ENCODE measurements at regions not wholly inside any gene's neighbourhood (a gene's known extent, or its start where the extent isn't known, plus 50 kb on each side); places are given as distances from the start of the nearest gene placed in this dataset.

GRCh38 chr10:120984221-120984620 is 133.1 kb downstream of the WDR11 start:
- DNase-seq: no peak

DNA sequence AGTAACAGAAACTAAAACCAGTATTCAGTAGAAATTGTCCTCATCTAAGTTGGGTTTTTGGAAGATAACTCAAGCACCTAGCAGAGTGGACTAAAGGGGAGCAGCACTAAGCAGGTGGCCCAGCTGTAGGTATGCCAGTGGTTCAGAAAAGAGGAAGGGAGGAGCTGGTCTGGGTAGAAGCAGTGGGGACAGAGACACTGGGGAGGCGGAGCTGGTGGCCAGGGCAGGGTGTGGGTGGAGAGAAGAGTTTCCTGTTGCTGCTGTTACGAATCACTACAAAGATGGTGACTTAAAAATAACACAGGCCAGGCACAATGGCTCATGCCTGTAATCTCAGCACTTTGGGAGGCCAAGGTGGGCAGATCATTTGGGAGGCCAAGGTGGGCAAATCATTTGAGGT is 136.2 kb downstream of the WDR11 start:
- peak; percentile 21 for DNase-seq

GRCh38 chr10:120988751-120989150 is 137.6 kb downstream of the WDR11 start:
- DNase-seq: no peak

- no peak for DNase-seq
These were observed 138.1 kb downstream of the WDR11 start for GRCh38 chr10:120989279-120989678.

DNA sequence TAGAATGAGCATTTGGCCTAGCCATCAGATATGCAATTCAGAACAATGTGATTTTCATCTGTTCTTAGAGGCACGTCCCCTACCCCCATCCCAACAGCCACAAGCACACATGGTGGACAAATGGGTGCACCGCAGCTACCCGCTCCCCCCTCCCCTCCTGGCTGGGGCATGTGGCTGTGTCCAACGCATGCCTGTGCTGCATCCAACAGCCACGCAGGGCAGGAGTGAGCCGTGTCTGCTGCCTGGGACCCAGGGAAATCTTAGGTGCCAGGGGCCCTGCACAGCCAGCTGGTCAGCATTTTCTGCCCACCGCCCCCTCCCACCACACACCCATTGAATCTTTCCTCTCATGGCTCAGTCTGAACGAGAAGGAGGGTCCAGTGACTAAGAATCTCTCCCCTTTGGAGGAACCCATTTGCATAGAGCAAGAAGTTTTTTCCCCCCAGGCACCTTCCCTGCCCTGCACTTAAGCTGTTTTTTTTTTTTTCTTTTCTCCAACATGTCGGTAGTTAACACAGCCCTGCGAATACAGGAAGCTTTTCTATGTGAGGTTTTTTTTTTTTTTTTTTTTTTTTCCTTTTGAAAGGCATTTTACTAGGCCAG is 138.9 kb downstream of the WDR11 start:
- no peak for DNase-seq

GRCh38 chr10:120990831-120991230 is 139.7 kb downstream of the WDR11 start:
- no peak for DNase-seq

DNA sequence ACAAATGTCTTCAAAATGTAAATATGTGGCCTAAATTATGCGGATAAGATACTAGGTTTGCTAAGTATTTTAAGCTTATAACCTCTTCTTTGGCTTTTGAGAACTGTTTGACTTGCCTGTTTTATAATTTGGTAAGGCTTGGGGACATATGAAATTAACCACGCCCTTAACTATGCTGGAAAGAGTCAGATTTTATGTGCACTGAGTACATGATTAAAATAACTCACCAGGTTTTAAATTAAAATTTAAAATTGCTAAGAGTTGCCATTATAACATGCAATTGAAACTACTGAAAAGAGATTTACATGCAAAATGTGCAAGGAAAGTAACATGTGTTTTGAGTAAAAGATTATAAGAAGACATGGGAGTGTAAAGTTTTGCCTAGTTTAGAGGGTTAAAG is 141.9 kb downstream of the WDR11 start:
- DNase-seq: no peak

DNA sequence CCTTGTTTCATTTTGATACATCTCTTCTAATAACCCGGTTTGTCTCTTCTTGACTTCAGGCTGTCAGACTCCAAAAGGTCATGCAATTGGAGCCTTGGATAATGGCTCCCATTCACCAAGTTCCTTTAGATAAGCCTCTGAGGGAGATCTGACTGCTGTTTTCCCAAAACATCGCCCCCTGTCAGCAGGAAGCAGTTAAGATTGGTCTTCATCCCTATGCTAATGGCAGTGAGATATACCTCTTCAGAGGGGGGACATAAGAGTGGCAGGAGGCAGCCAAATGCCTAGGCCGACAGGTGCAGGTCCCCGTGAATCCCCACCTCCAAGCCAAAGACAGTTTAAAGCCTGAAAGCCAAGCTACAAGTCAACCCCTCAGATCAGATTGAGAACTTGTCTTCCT is 144.6 kb downstream of the WDR11 start:
- DNase-seq: no peak

GRCh38 chr10:120996456-120997034 is 145.4 kb downstream of the WDR11 start:
- no peak for DNase-seq

- DNase-seq: no peak
These were observed 146.2 kb downstream of the WDR11 start for GRCh38 chr10:120997313-120997712.

DNA sequence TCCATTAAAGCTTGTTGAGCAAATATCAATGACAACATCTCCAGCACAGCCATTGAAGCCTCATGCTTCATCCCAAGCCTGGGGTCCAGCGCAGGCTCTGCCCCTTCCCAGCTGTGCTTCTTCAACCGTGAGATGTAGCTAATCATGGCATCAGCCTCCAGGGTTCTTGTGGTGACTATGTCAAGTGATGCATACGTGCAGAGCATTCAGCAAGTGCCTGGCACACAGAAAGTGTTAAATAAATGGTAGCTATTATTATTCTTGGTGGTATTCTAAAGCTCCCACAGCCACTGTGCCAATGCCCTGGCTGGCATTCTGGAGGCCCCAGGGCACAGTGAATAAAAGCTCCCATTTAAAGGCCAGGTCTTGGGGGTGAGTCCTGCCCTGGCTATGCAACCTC is 146.6 kb downstream of the WDR11 start:
- DNase-seq: no peak

- DNase-seq: no peak
These were observed 147.1 kb downstream of the WDR11 start for GRCh38 chr10:120998251-120998650.

GRCh38 chr10:120998782-120999285 is 147.7 kb downstream of the WDR11 start:
- DNase-seq: no peak

- peak; percentile 5 for DNase-seq
These were observed 148.7 kb downstream of the WDR11 start for GRCh38 chr10:120999868-121000267.

- no peak for DNase-seq
These were observed 151.5 kb downstream of the WDR11 start for GRCh38 chr10:121002586-121003205.

DNA sequence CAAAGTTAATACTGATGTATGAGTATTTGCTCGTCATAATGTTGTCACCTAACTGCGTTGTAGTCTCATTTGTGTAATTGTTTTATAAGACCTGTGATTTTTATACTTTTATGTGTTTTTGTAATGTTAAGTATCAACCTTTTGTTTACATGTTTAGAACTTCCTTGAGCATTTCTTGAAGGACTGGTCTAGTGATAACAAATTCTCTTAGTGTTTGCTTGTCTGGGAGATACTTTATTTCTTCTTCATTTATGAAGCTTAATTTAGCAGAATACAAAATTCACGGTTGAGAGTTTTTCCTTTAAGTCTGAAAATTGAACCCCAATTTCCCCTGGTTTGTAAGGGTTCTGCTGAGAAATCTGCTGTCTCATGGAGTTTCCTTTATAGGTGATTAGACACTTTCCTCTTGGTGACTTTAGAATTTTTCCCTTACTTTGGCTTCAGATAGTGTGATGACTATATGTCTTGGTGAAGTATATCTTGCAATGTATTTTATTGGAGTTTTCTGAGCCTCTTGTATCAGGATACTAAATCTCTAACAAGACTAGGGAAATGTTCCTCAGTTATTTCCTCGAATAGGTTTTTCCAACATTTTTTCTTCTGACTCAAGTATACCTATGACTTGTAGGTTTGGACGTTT is 154.9 kb downstream of the WDR11 start:
- no peak for DNase-seq

GRCh38 chr10:121007264-121007663 is 156.1 kb downstream of the WDR11 start:
- DNase-seq: no peak

- no peak for DNase-seq
These were observed 164.8 kb downstream of the WDR11 start for GRCh38 chr10:121015916-121016315.

DNA sequence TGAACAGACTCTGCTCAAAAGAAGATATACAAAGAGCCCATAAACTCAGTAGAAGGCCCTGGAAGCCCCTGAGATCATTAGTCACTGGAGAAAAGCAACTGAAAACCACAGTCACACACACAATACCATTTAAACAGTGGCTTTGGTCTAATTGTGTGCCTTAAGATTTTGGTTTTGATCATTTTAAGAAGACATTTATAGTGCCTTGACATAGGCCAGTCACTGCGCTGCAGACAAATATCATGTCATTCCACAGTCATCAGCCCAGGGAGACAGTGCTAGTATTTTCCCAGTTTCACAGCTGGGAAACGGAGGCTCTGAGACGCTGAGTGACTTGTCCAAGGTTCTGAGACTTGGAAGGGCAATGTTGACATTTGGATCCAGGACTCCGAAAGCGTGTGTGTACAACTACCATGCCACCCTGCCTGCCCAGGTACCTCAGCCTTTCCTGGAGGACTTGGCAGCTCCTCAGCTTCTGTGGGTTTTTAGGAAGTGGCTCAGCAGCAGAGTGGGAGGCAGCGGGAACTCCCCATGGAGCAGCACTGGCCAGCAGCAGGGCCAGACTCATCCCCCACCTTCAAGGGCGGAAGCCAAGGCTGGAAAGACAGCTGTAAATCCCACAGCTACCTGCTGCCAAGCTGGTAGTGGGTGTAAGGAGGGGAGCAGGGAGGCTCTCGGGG is 173.9 kb downstream of the WDR11 start:
- no peak for DNase-seq

GRCh38 chr10:121025731-121026130 is 174.6 kb downstream of the WDR11 start:
- DNase-seq: no peak

GRCh38 chr10:121027371-121027770 is 176.2 kb downstream of the WDR11 start:
- DNase-seq: no peak

GRCh38 chr10:121032460-121032859 is 181.3 kb downstream of the WDR11 start:
- no peak for DNase-seq

DNA sequence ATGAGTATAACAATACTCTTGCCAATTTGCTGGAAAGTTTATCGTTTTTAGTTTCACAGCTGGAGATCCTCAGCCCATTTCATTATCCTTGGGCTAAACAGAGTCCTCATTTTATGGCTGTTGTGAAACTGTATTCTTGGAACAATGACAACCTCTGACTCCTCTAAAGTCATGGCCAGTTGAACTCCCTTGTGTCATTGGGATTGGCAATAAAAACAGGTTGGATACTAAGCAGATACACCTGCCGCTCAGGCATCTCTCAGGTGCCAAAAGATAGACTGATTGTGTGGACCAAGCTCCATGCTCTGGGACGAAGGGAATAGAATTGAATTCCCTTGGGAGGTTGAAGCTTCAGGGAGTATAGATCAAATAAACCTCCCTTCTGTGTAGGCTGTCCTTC is 182.2 kb downstream of the WDR11 start:
- DNase-seq: no peak
